Hepatocyte (in vitro differentiated cells): ENCODE measurements at regions not wholly inside any gene's neighbourhood (a gene's known extent, or its start where the extent isn't known, plus 50 kb on each side); places are given as distances from the start of the nearest gene placed in this dataset.

Source experiments
- CTCF ChIP-seq: fragments of 200-600 bp; sonication (generic); IDR thresholded peaks from 2 replicates; pipeline ENCODE4 v1.5.1; 2016; ENCODE audit warnings: antibody characterized with exemption, mild to moderate bottlenecking; ENCODE audit not compliant: poor library complexity
- EZH2phosphoT487 ChIP-seq: fragments of 200-600 bp; sonication (generic); IDR thresholded peaks from one replicate; pipeline ENCODE4 v1.6.1; 2018; ENCODE audit warnings: antibody characterized with exemption, mild to moderate bottlenecking, low read depth, moderate library complexity; ENCODE audit not compliant: unreplicated experiment, severe bottlenecking

GRCh38 chr7:53413021-53413420, 377.6 kb downstream of the POM121L12 start:
- TF ChIP-seq CTCF = no peak
- no peak for TF ChIP-seq EZH2phosphoT487
